ENCODE measurements at regions not wholly inside any gene's neighbourhood (a gene's known extent, or its start where the extent isn't known, plus 50 kb on each side); places are given as distances from the start of the nearest gene placed in this dataset.

- TF ChIP-seq CTCF (conservative IDR thresholded peaks at IDR 0.05) (no peak), EZH2 (IDR thresholded peaks at IDR 0.05; ENCODE audit: low read depth) (no peak)
Measured at GRCh38 chr3:6260551-6261191, 600.2 kb upstream of the GRM7 start.
